ENCODE measurements at regions not wholly inside any gene's neighbourhood (a gene's known extent, or its start where the extent isn't known, plus 50 kb on each side); places are given as distances from the start of the nearest gene placed in this dataset.

- TF ChIP-seq CTCF (IDR thresholded peaks at IDR 0.05; ENCODE audit: poor library complexity, severe bottlenecking) (no peak), POLR2AphosphoS5 (IDR thresholded peaks at IDR 0.05) (no peak), RAD21 (conservative IDR thresholded peaks at IDR 0.05) (no peak), EZH2 (IDR thresholded peaks at IDR 0.05; ENCODE audit: borderline replicate concordance, insufficient read depth, low read length, poor library complexity, severe bottlenecking) (no peak), TAF1 (IDR thresholded peaks at IDR 0.05; ENCODE audit: low read depth) (no peak), EP300 (conservative IDR thresholded peaks at IDR 0.05; ENCODE audit: poor library complexity, severe bottlenecking) (no peak), SMC3 (conservative IDR thresholded peaks at IDR 0.05; ENCODE audit: poor library complexity) (no peak)
- TF ChIP-seq, protein P1, sequence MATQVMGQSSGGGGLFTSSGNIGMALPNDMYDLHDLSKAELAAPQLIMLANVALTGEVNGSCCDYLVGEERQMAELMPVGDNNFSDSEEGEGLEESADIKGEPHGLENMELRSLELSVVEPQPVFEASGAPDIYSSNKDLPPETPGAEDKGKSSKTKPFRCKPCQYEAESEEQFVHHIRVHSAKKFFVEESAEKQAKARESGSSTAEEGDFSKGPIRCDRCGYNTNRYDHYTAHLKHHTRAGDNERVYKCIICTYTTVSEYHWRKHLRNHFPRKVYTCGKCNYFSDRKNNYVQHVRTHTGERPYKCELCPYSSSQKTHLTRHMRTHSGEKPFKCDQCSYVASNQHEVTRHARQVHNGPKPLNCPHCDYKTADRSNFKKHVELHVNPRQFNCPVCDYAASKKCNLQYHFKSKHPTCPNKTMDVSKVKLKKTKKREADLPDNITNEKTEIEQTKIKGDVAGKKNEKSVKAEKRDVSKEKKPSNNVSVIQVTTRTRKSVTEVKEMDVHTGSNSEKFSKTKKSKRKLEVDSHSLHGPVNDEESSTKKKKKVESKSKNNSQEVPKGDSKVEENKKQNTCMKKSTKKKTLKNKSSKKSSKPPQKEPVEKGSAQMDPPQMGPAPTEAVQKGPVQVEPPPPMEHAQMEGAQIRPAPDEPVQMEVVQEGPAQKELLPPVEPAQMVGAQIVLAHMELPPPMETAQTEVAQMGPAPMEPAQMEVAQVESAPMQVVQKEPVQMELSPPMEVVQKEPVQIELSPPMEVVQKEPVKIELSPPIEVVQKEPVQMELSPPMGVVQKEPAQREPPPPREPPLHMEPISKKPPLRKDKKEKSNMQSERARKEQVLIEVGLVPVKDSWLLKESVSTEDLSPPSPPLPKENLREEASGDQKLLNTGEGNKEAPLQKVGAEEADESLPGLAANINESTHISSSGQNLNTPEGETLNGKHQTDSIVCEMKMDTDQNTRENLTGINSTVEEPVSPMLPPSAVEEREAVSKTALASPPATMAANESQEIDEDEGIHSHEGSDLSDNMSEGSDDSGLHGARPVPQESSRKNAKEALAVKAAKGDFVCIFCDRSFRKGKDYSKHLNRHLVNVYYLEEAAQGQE (IDR thresholded peaks at IDR 0.05; ENCODE audit: borderline replicate concordance): no peak
These were observed 205.3 kb upstream of the LINGO1 start for GRCh38 chr15:77838061-77838460.

Measured in neural cell (in vitro differentiated cells).